ENCODE measurements at regions not wholly inside any gene's neighbourhood (a gene's known extent, or its start where the extent isn't known, plus 50 kb on each side); places are given as distances from the start of the nearest gene placed in this dataset.
"Not testable (repeated sequence)": the region's sequence is repeated elsewhere in the genome, so short reads cannot be mapped to it uniquely, and the experiment has no call there.

DNA sequence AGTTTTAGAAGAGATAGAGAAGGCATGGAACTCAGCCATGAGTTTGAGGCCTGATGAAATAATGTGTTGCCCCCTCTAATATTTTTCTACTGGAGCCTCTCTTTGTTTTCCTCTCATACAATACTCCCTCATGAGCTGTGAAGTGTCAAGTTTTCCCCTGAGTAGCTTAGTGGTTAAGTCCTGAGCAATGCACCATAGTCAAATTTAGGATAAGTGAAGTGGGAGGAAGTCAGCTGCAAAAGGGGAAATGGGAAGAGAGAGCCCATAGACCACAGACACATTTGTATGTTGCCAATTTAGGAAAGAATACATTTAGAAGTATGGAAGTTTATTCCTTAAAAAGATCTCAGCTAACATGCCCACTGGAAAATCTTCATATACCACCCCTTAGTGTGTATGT is 171.5 kb upstream of the NREP start:
- peak; percentile 74 for DNase-seq (ENCODE audit: low read depth)
- no peak overlapping the region for H3K4me3 ChIP-seq (ENCODE audit: low read depth, low read length)
- TF ChIP-seq MYC (IDR thresholded peaks at IDR 0.05; ENCODE audit: low read depth, low read length) = no peak
- TF ChIP-seq, protein P1, sequence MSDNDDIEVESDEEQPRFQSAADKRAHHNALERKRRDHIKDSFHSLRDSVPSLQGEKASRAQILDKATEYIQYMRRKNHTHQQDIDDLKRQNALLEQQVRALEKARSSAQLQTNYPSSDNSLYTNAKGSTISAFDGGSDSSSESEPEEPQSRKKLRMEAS (IDR thresholded peaks at IDR 0.05; ENCODE audit: low read depth, low read length) = no peak
- TF ChIP-seq POLR2A (IDR thresholded peaks at IDR 0.05; ENCODE audit: extremely low read depth, insufficient read length) = no peak

DNA sequence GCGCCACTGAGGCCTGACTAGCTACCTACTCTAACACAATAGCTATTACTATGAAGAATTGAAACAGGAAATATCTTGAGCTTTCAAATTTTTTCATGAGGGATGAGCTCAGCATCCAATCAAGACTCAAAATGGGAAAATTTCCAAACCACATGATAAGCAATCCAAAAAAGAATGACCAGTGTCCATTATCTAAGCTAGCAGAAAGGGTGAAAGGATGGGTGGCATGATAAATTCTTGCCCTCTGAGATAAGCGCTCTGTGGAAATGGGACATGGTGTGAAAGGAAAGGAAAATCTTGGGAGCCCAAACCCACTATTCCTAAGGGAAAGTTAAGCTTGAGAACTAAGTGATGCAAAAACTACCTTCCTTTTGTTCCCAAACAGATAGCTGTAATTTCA is 170.2 kb upstream of the NREP start:
- no peak for DNase-seq (ENCODE audit: low read depth)
- H3K4me3 ChIP-seq (ENCODE audit: low read depth, low read length) = no peak overlapping the region
- TF ChIP-seq POLR2A (IDR thresholded peaks at IDR 0.05; ENCODE audit: extremely low read depth, insufficient read length) = no peak
- TF ChIP-seq, protein P2, sequence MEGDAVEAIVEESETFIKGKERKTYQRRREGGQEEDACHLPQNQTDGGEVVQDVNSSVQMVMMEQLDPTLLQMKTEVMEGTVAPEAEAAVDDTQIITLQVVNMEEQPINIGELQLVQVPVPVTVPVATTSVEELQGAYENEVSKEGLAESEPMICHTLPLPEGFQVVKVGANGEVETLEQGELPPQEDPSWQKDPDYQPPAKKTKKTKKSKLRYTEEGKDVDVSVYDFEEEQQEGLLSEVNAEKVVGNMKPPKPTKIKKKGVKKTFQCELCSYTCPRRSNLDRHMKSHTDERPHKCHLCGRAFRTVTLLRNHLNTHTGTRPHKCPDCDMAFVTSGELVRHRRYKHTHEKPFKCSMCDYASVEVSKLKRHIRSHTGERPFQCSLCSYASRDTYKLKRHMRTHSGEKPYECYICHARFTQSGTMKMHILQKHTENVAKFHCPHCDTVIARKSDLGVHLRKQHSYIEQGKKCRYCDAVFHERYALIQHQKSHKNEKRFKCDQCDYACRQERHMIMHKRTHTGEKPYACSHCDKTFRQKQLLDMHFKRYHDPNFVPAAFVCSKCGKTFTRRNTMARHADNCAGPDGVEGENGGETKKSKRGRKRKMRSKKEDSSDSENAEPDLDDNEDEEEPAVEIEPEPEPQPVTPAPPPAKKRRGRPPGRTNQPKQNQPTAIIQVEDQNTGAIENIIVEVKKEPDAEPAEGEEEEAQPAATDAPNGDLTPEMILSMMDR (IDR thresholded peaks at IDR 0.05; ENCODE audit: low read depth, low read length) = no peak
- TF ChIP-seq, protein P1 (IDR thresholded peaks at IDR 0.05; ENCODE audit: low read depth, low read length) = no peak
- TF ChIP-seq MYC (IDR thresholded peaks at IDR 0.05; ENCODE audit: low read depth, low read length) = no peak

DNA sequence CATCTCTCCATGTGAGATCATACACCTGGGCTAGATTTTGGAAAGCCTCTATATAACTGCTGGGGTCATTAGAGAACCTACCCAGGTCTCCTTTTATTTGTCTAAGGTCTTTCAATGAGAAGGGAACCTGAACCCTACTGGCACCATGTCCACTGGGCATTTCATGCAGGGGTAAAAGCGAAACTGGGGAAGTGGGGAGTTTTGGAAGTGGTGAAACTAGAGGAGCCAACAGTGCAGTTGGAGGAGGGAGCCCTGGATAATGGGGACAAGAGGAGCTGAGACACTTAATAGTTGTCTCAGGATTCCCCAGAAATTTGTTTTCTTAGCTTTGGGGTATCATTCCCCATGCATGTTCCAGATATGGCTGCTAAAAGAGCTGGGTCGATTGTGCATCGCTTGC is 169.0 kb upstream of the NREP start:
- no peak for DNase-seq (ENCODE audit: low read depth)
- TF ChIP-seq, protein P2 (IDR thresholded peaks at IDR 0.05; ENCODE audit: low read depth, low read length) = no peak
- TF ChIP-seq, protein P1 (IDR thresholded peaks at IDR 0.05; ENCODE audit: low read depth, low read length) = no peak
- TF ChIP-seq MYC (IDR thresholded peaks at IDR 0.05; ENCODE audit: low read depth, low read length) (no peak), POLR2A (IDR thresholded peaks at IDR 0.05; ENCODE audit: extremely low read depth, insufficient read length) (no peak)
- no peak overlapping the region for H3K4me3 ChIP-seq (ENCODE audit: low read depth, low read length)

DNA sequence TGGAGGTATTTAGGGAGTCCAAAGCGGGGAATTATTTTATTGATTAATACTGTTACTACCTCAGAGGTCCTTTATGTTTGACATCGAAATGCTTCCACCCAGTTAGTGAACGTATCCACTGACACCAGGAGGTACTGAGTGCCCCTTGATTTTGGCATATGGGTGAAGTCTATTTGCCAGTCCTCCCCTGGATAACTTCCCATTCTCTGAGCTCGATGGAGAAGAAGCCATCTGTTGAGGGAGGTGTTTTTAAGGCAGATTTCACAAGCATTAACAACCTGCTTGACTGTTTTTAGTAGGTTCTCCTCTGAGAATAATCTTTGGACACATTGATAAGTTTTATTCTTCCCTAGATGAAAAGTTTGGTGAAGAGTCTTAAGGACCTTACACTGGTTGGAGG is 165.3 kb upstream of the NREP start:
- no peak for DNase-seq (ENCODE audit: low read depth)
- TF ChIP-seq, protein P1 (IDR thresholded peaks at IDR 0.05; ENCODE audit: low read depth, low read length) = no peak
- TF ChIP-seq, protein P2 (IDR thresholded peaks at IDR 0.05; ENCODE audit: low read depth, low read length) = no peak
- TF ChIP-seq MYC (IDR thresholded peaks at IDR 0.05; ENCODE audit: low read depth, low read length) = no peak
- TF ChIP-seq POLR2A (IDR thresholded peaks at IDR 0.05; ENCODE audit: extremely low read depth, insufficient read length) = no peak
- H3K4me3 ChIP-seq (ENCODE audit: low read depth, low read length) = no peak overlapping the region

DNA sequence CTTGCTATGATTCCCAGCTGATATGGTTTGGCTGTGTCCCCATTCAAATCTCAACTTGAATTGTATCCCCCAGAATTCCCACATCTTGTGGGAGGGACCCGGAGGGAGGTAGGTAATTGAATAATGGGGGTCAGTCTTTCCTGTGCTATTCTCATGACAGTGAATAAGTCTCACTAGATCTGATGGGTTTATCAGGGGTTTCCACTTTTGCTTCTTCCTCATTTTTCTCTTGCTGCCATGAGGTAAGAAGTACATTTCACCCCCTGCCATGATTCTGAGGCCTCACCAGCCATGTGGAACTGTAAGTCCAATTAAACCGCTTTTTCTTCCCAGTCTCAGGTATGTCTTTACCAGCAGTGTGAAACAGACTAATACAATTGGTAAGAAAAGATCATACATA is 164.7 kb upstream of the NREP start:
- H3K4me3 ChIP-seq (ENCODE audit: low read depth, low read length); DNase-seq (ENCODE audit: low read depth): not testable (repeated sequence)

DNA sequence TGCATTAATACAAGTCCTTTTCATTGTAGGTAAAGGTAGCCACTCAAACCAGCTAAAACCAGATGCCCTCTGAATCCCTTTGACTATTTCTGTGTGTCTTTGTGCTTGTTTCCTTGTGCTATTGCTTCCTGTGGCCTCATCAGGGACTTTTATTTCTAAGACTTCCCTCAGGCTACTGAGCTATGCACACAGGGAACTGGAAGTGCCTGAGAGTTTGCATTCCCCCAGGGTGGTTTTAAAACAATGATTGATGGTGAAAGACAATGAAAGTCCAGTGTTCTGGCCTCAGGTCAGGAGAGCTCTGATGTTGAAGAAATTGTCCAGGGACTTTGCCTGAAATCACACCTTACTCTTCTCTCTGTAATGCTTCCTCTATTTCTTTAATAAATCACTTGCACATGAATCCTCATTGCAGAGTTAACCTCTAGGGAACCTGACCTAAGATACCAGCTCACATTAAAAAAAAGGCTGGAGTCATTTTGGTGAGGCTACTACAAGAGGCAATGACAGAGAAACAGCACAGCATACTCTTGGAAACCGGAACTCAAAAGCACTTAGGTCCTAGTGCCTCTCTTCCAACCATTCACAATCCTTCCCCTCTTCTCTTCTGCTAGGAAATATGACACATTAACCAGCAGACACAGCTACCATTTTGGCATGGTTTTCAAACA is 158.1 kb upstream of the NREP start:
- no peak for TF ChIP-seq POLR2A (IDR thresholded peaks at IDR 0.05; ENCODE audit: extremely low read depth, insufficient read length)
- TF ChIP-seq MYC (IDR thresholded peaks at IDR 0.05; ENCODE audit: low read depth, low read length) = no peak
- TF ChIP-seq, protein P2 (IDR thresholded peaks at IDR 0.05; ENCODE audit: low read depth, low read length) = no peak
- TF ChIP-seq, protein P1 (IDR thresholded peaks at IDR 0.05; ENCODE audit: low read depth, low read length) = no peak
- no peak for DNase-seq (ENCODE audit: low read depth)

DNA sequence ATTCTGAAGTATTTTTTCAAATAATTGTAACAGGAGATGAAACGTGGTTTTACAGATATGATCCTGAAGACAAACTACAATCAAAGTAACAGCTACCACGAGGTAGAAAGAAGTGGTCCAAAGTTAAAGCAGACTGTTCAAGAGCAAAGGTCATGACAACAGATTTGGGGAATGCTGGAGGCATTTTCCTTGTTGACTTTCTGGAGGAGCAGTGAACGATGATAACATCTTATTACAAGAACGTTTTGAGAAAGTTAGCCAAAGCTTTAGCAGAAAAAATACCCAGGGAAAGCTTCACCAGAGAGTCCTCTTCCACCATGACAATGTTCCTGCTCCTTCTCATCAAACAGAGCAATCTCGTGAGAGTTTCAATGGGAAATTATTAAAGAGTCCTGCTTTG is 145.4 kb upstream of the NREP start:
- no peak overlapping the region for H3K4me3 ChIP-seq (ENCODE audit: low read depth, low read length)
- DNase-seq (ENCODE audit: low read depth) = no peak
- TF ChIP-seq, protein P2 (IDR thresholded peaks at IDR 0.05; ENCODE audit: low read depth, low read length) = no peak
- TF ChIP-seq POLR2A (IDR thresholded peaks at IDR 0.05; ENCODE audit: extremely low read depth, insufficient read length) (no peak), MYC (IDR thresholded peaks at IDR 0.05; ENCODE audit: low read depth, low read length) (no peak)
- TF ChIP-seq, protein P1 (IDR thresholded peaks at IDR 0.05; ENCODE audit: low read depth, low read length) = no peak

More for the DNA sequence above, 158.1 kb upstream of the NREP start:
- no peak overlapping the region for H3K4me3 ChIP-seq (ENCODE audit: low read depth, low read length)
